Calu3 (cell line): ENCODE measurements at regions not wholly inside any gene's neighbourhood (a gene's known extent, or its start where the extent isn't known, plus 50 kb on each side); places are given as distances from the start of the nearest gene placed in this dataset.

Source experiments
- BruUV-seq: library from RNA; stranded (reverse); fragments of 400-500 nt; replicated peaks from 2 replicates; lab custom pipeline; 2021; lab: Mats Ljungman, UMichigan
- CTCF ChIA-PET: fragments of 300-600 bp; sonication (Branson Sonifier 250); formaldehyde crosslinking; loops from one replicate; lab custom pipeline; 2022; ENCODE audit warnings: antibody characterized with exemption; lab: Charles Lee
- DNase-seq: peaks from one replicate; pipeline ENCODE4 v3.0.0; 2022
- H3K27ac Mint-ChIP-seq: one replicate; pipeline ENCODE4 v1.8.0; 2022; ENCODE audit warnings: mixed read lengths; ENCODE audit not compliant: unreplicated experiment
- H3K27me3 Mint-ChIP-seq: one replicate; pipeline ENCODE4 v1.8.0; 2022; ENCODE audit warnings: mixed read lengths; ENCODE audit not compliant: unreplicated experiment
- H3K36me3 Mint-ChIP-seq: one replicate; pipeline ENCODE4 v1.8.0; 2022; ENCODE audit warnings: mild to moderate bottlenecking, moderate library complexity, mixed read lengths; ENCODE audit not compliant: insufficient read depth, unreplicated experiment
- H3K4me1 Mint-ChIP-seq: one replicate; pipeline ENCODE4 v1.8.0; 2022; ENCODE audit warnings: mild to moderate bottlenecking, low read depth, mixed read lengths; ENCODE audit not compliant: unreplicated experiment
- H3K4me3 Mint-ChIP-seq: one replicate; pipeline ENCODE4 v1.8.0; 2022; ENCODE audit warnings: mild to moderate bottlenecking, low read depth, moderate library complexity, mixed read lengths; ENCODE audit not compliant: unreplicated experiment
- H3K9me3 Mint-ChIP-seq: one replicate; pipeline ENCODE4 v1.8.0; 2022; ENCODE audit warnings: low read depth, mixed read lengths; ENCODE audit not compliant: unreplicated experiment
- intact Hi-C: fragments of 100-400 bp; cut with micrococcal nuclease; formaldehyde crosslinking; loops from one replicate; pipeline ENCODE4 v1.10.0; 2022; ENCODE audit not compliant: unreplicated experiment
- TF ChIP-seq, protein P1 (sequence below): fragments of 200-600 bp; IDR thresholded peaks from one replicate; pipeline ENCODE4 v1.8.0; 2022; ENCODE audit warnings: antibody characterized with exemption; ENCODE audit not compliant: unreplicated experiment

DNA sequence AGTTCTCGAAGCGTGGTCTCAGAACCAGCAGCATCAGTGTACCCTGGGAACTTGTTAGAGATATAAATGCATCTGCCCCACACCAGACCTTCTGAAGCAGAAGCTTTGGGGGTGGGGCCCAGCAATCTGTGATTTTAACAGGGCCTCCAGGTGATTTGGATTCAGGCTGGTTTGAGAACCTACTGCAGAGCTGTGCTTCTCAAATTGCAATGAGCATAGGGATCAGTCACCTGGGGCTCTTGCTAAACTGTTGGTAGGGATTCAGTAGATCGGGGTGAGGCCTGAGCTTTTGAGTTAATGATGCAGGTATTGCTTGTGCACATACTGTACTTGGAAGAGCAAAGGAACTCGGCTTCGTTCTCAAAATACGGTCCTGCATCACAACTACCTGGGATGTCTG lies 243.6 kb upstream of the PODXL start:
- Mint-ChIP-seq H3K9me3 (no peaks in the 10 kb centered on the region), H3K36me3 (no peaks in the 10 kb centered on the region), H3K4me1 (no peaks in the 10 kb centered on the region), H3K4me3 (no peak overlapping the region), H3K27me3 (peaks cover 81% of the 10 kb centered on the region), H3K27ac (no peak overlapping the region)
- intact Hi-C loops, result no loop called here
- no TSS peak for BruUV-seq
- TF ChIP-seq, protein P1, sequence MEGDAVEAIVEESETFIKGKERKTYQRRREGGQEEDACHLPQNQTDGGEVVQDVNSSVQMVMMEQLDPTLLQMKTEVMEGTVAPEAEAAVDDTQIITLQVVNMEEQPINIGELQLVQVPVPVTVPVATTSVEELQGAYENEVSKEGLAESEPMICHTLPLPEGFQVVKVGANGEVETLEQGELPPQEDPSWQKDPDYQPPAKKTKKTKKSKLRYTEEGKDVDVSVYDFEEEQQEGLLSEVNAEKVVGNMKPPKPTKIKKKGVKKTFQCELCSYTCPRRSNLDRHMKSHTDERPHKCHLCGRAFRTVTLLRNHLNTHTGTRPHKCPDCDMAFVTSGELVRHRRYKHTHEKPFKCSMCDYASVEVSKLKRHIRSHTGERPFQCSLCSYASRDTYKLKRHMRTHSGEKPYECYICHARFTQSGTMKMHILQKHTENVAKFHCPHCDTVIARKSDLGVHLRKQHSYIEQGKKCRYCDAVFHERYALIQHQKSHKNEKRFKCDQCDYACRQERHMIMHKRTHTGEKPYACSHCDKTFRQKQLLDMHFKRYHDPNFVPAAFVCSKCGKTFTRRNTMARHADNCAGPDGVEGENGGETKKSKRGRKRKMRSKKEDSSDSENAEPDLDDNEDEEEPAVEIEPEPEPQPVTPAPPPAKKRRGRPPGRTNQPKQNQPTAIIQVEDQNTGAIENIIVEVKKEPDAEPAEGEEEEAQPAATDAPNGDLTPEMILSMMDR, result no peak
- CTCF ChIA-PET, result no interaction called here
- DNase-seq, result no peak

DNA sequence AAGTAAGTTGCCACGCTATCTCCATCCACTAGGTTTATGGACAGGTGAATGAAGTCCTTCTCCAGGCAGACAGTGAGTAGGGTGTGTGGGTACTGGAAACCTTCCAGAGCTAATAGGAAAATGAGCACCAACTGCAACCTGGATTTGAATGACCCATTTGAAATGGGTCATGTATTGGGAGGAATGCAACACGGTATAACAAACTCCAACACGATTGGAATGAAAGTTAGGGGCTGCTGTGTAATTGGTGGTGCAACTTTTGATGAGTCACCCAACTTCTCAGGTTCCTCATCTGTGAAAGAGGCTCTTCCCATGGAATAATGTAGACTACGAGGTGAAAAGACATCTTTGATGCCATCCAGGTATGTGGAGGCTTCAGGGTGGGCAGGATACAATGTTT lies 241.4 kb upstream of the PODXL start:
- no peak for DNase-seq
- CTCF ChIA-PET, result no interaction called here
- intact Hi-C loops, result no loop called here

DNA sequence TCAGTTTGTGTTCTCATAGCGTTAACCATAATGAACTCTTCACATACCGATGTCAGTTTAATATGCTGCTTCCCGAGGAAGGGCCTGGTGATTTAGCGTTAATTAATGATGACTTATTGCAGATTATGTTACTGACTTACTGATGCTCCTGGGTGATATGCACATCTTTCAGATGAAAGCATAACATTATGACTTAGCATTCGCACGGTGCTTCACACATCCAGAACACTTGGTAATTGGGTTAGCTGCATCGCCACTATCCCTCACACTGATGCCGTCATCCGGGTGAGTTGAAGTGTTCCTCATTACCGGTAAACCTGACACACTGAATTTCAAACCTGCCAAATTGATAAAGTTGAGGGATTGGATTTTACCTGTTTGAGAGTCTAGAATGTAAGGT lies 239.0 kb upstream of the PODXL start:
- H3K27me3 Mint-ChIP-seq, result peaks cover 78% of the 10 kb centered on the region
- H3K9me3 Mint-ChIP-seq, result no peaks in the 10 kb centered on the region
- intact Hi-C loops, result no loop called here
- CTCF ChIA-PET, result no interaction called here
- no peak overlapping the region for H3K27ac Mint-ChIP-seq
- DNase-seq, result no peak
- TF ChIP-seq, protein P1, result no peak
- no TSS peak for BruUV-seq
- H3K36me3 Mint-ChIP-seq, result no peaks in the 10 kb centered on the region
- no peak overlapping the region for H3K4me3 Mint-ChIP-seq
- H3K4me1 Mint-ChIP-seq, result no peaks in the 10 kb centered on the region

More for the DNA sequence above, 241.4 kb upstream of the PODXL start:
- Mint-ChIP-seq H3K36me3 (no peaks in the 10 kb centered on the region), H3K9me3 (no peaks in the 10 kb centered on the region), H3K4me1 (no peaks in the 10 kb centered on the region), H3K4me3 (no peak overlapping the region), H3K27ac (no peak overlapping the region), H3K27me3 (peaks cover 81% of the 10 kb centered on the region)
- no TSS peak for BruUV-seq
- TF ChIP-seq, protein P1, result no peak

DNA sequence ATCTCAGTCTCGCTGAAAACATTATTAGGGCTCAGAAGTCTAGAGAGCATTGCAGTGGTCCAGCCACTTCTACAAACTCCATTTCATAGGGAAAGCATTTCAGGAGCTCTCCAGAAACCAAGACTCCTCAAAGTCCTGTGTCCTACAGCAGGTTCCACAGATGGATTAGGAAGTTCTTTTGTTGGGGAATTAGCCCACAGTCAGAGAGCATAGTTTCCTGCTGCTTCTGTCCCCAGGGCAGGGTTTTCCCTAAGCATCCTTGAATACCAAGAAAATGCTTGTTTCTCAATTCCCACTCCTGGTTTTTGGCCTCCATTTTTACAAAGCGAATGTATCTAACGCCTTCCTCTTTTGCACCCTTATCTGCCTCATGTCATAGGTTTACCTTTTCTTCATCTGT lies 235.9 kb upstream of the PODXL start:
- TF ChIP-seq, protein P1, result no peak
- CTCF ChIA-PET, result interaction anchor here (0.6 kb wide), 1 partner anchor 1527 kb away, joined by 9 read pairs; no protein-coding TSS in a partner anchor
- H3K36me3 Mint-ChIP-seq, result no peaks in the 10 kb centered on the region
- peaks cover 77% of the 10 kb centered on the region for H3K27me3 Mint-ChIP-seq
- H3K9me3 Mint-ChIP-seq, result no peaks in the 10 kb centered on the region
- DNase-seq, result no peak
- H3K4me1 Mint-ChIP-seq, result no peaks in the 10 kb centered on the region
- no TSS peak for BruUV-seq
- no peak overlapping the region for H3K4me3 Mint-ChIP-seq
- no peak overlapping the region for H3K27ac Mint-ChIP-seq
- intact Hi-C loops, result no loop called here
